22Rv1 (cell line): ENCODE measurements at regions not wholly inside any gene's neighbourhood (a gene's known extent, or its start where the extent isn't known, plus 50 kb on each side); places are given as distances from the start of the nearest gene placed in this dataset.

Experiments
- H3K27ac ChIP-seq: fragments of 450-650 bp; 2 replicates; pipeline ENCODE4 v1.5.1; 2017
- ZFX ChIP-seq: fragments of 450-650 bp; IDR thresholded peaks from 2 replicates; pipeline ENCODE4 v1.6.1; 2017; ENCODE audit warnings: antibody characterized with exemption, borderline replicate concordance
- TF ChIP-seq, protein P1 (sequence below): fragments of 450-650 bp; IDR thresholded peaks from 2 replicates; pipeline ENCODE4 v1.5.1; 2017; ENCODE audit warnings: mild to moderate bottlenecking

- no peak for TF ChIP-seq ZFX
- TF ChIP-seq, protein P1, sequence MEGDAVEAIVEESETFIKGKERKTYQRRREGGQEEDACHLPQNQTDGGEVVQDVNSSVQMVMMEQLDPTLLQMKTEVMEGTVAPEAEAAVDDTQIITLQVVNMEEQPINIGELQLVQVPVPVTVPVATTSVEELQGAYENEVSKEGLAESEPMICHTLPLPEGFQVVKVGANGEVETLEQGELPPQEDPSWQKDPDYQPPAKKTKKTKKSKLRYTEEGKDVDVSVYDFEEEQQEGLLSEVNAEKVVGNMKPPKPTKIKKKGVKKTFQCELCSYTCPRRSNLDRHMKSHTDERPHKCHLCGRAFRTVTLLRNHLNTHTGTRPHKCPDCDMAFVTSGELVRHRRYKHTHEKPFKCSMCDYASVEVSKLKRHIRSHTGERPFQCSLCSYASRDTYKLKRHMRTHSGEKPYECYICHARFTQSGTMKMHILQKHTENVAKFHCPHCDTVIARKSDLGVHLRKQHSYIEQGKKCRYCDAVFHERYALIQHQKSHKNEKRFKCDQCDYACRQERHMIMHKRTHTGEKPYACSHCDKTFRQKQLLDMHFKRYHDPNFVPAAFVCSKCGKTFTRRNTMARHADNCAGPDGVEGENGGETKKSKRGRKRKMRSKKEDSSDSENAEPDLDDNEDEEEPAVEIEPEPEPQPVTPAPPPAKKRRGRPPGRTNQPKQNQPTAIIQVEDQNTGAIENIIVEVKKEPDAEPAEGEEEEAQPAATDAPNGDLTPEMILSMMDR, result peak; percentile 90
- no peak overlapping the region for H3K27ac ChIP-seq
These were observed 657.2 kb downstream of the INHBA start for GRCh38 chr7:41045556-41046123.

DNA sequence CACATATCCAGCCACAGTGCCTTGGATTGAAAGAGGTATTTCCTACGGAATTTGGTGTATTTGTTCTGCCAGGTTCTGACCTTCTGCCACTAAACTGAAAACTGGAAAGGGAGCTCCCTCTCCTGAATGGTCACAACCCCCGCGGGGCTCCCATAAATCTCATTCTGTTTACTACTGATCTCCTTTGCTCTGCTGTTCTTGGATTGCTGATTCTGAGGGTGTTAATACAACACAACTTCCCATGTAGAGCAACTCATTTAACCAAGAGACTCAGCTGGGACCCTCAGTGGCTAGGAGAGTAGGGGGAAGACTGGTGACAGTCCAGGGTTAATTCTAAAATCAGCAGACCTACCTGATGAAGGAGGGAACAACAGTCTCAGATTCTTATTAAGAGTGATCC is 662.9 kb downstream of the INHBA start:
- TF ChIP-seq, protein P1, result no peak
- no peak for TF ChIP-seq ZFX

GRCh38 chr7:41039386-41039953 is 663.4 kb downstream of the INHBA start:
- no peak for TF ChIP-seq ZFX
- TF ChIP-seq, protein P1, result no peak
- H3K27ac ChIP-seq, result no peak overlapping the region

More for the DNA sequence above, 662.9 kb downstream of the INHBA start:
- H3K27ac ChIP-seq, result no peak overlapping the region

GRCh38 chr7:41038211-41038610 is 664.7 kb downstream of the INHBA start:
- H3K27ac ChIP-seq, result no peak overlapping the region
- TF ChIP-seq ZFX, result no peak
- TF ChIP-seq, protein P1, result no peak

DNA sequence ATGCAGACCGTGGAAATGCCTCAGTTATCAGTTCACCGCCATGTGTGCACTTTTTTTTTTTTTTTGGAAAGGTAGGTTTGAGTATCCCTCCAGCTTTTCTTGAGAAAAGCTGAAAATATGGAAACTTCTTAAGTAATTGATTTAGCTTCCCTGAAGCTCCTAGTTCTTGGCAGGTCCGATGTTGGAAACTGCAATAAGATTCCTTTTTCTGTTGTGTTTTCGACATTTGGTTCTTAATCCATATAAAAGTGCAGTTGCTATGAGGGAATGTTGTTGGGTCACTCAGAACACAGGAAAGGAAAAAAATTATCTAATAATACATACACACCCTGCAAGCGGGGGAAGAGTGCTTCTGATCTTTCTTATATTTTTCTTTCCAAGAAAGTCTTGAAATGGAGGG is 665.2 kb downstream of the INHBA start:
- TF ChIP-seq, protein P1, result no peak
- H3K27ac ChIP-seq, result no peak overlapping the region

GRCh38 chr7:41035794-41036193 is 667.1 kb downstream of the INHBA start:
- no peak overlapping the region for H3K27ac ChIP-seq
- TF ChIP-seq ZFX, result no peak
- TF ChIP-seq, protein P1, result no peak

GRCh38 chr7:41033500-41033899 is 669.4 kb downstream of the INHBA start:
- TF ChIP-seq ZFX, result no peak
- TF ChIP-seq, protein P1, result no peak

More at GRCh38 chr7:41033500-41033899, 669.4 kb downstream of the INHBA start:
- no peak overlapping the region for H3K27ac ChIP-seq
